ENCODE measurements at regions not wholly inside any gene's neighbourhood (a gene's known extent, or its start where the extent isn't known, plus 50 kb on each side); places are given as distances from the start of the nearest gene placed in this dataset.

GRCh38 chr10:42421812-42422211 is 216.6 kb downstream of the ZNF33B start:
- Histone ChIP-seq H3K27ac (ENCODE audit: low read depth in 1 of 2, low read length in 2 of 2) (no peak overlapping the region), H3K36me3 (ENCODE audit: insufficient read depth, low read length) (no peaks in the 10 kb centered on the region), H3K4me3 (ENCODE audit: low read length) (no peak overlapping the region), H3K27me3 (ENCODE audit: control insufficient read depth in 1 of 2, insufficient read depth in 2 of 2, low read length in 2 of 2) (no peaks in the 10 kb centered on the region), H3K9me3 (ENCODE audit: control insufficient read depth in 1 of 2, insufficient read depth in 1 of 2, low read length in 2 of 2) (no peaks in the 10 kb centered on the region), H3K4me1 (ENCODE audit: insufficient read depth, low read length) (no peaks in the 10 kb centered on the region)
- no peaks in the 10 kb centered on the region for H3K9me3 Mint-ChIP-seq
- ChIA-PET CTCF (no interaction called here), POLR2A (no interaction called here)
- H3K4me3 Mint-ChIP-seq: no peak overlapping the region
- intact Hi-C loops (cut with DNase I, micrococcal nuclease): no loop called here
- DNase-seq (no peak), ATAC-seq (ENCODE audit: poor library complexity) (no peak)
- TF ChIP-seq, protein P1, sequence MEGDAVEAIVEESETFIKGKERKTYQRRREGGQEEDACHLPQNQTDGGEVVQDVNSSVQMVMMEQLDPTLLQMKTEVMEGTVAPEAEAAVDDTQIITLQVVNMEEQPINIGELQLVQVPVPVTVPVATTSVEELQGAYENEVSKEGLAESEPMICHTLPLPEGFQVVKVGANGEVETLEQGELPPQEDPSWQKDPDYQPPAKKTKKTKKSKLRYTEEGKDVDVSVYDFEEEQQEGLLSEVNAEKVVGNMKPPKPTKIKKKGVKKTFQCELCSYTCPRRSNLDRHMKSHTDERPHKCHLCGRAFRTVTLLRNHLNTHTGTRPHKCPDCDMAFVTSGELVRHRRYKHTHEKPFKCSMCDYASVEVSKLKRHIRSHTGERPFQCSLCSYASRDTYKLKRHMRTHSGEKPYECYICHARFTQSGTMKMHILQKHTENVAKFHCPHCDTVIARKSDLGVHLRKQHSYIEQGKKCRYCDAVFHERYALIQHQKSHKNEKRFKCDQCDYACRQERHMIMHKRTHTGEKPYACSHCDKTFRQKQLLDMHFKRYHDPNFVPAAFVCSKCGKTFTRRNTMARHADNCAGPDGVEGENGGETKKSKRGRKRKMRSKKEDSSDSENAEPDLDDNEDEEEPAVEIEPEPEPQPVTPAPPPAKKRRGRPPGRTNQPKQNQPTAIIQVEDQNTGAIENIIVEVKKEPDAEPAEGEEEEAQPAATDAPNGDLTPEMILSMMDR (IDR thresholded peaks at IDR 0.05): no peak
- H3K27ac Mint-ChIP-seq: no peak overlapping the region
- H3K4me1 Mint-ChIP-seq (ENCODE audit: low read depth): no peaks in the 10 kb centered on the region
- no peaks in the 10 kb centered on the region for H3K36me3 Mint-ChIP-seq (ENCODE audit: low read depth)
- H3K27me3 Mint-ChIP-seq: peaks cover 8% of the 10 kb centered on the region

DNA sequence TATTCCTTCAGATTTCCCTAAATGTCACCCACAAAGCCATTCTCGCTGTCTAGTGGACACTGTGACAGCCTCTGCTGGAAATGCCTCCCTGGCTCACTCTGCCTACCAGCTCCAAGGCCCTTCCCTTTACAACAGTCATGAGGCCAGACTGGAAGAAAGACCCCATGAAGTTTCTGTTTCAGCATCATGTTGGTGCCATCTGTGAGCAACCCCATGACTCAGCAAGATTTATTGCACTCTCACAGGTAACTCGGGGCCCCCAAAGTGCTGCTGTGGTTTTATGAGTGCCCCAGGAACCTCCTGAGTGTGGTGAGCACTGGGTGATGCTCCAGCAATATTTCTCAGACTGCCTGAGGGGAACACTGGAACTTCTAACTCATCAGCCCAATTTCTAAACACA is 218.6 kb downstream of the ZNF33B start:
- H3K4me3 Mint-ChIP-seq: no peak overlapping the region
- ATAC-seq (ENCODE audit: poor library complexity): no peak
- TF ChIP-seq, protein P1 (IDR thresholded peaks at IDR 0.05): no peak
- no peaks in the 10 kb centered on the region for H3K4me1 ChIP-seq (ENCODE audit: insufficient read depth, low read length)
- intact Hi-C loops (cut with DNase I, micrococcal nuclease): no loop called here
- H3K27me3 ChIP-seq (ENCODE audit: control insufficient read depth in 1 of 2, insufficient read depth in 2 of 2, low read length in 2 of 2): no peaks in the 10 kb centered on the region
- CTCF ChIA-PET: no interaction called here
- DNase-seq: no peak
- POLR2A ChIA-PET: no interaction called here
- no peaks in the 10 kb centered on the region for H3K36me3 ChIP-seq (ENCODE audit: insufficient read depth, low read length)
- H3K4me1 Mint-ChIP-seq (ENCODE audit: low read depth): no peaks in the 10 kb centered on the region
- no peaks in the 10 kb centered on the region for H3K9me3 ChIP-seq (ENCODE audit: control insufficient read depth in 1 of 2, insufficient read depth in 1 of 2, low read length in 2 of 2)
- peaks cover 8% of the 10 kb centered on the region for H3K27me3 Mint-ChIP-seq
- H3K27ac Mint-ChIP-seq: no peak overlapping the region
- no peaks in the 10 kb centered on the region for H3K9me3 Mint-ChIP-seq
- H3K36me3 Mint-ChIP-seq (ENCODE audit: low read depth): no peaks in the 10 kb centered on the region
- H3K27ac ChIP-seq (ENCODE audit: low read depth in 1 of 2, low read length in 2 of 2): no peak overlapping the region
- H3K4me3 ChIP-seq (ENCODE audit: low read length): no peak overlapping the region

DNA sequence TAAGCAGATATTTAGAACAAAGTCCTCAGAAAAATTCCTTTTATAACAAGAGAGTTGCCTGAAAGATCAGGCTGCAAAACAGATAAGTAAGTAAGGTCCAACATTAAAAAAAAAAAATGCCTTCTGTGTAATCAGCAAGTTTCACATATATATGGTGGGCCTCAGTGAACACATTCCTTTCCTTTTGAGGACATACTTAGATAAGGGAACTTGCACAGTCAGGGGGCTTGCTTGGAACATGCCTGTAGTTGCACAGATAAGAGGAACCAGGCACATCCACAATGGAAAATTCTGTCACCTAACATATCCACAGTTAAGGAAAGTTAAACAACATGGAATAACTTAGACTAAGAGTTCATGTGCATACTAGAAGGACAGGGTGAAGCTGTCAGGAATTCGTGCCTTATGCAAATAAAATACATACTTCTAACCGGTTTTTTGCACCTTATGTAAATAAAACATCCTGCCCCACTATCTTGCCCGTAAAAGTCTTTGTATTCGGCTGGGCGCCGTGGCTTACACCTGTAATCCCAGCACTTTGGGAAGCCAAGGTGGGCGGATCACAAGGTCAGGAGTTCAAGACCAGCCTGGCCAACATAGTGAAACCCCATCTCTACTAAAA is 257.3 kb downstream of the ZNF33B start:
- no peak overlapping the region for H3K27ac Mint-ChIP-seq
- Histone ChIP-seq H3K4me3 (ENCODE audit: low read length) (no peak overlapping the region), H3K36me3 (ENCODE audit: insufficient read depth, low read length) (no peaks in the 10 kb centered on the region), H3K9me3 (ENCODE audit: control insufficient read depth in 1 of 2, insufficient read depth in 1 of 2, low read length in 2 of 2) (peaks cover 0 to 11% of the 10 kb centered on the region in 2 experiments), H3K27me3 (ENCODE audit: control insufficient read depth in 1 of 2, insufficient read depth in 2 of 2, low read length in 2 of 2) (no peaks in the 10 kb centered on the region), H3K27ac (ENCODE audit: low read depth in 1 of 2, low read length in 2 of 2) (no peak overlapping the region), H3K4me1 (ENCODE audit: insufficient read depth, low read length) (no peaks in the 10 kb centered on the region)
- CTCF ChIA-PET: no interaction called here
- no peaks in the 10 kb centered on the region for H3K4me1 Mint-ChIP-seq (ENCODE audit: low read depth)
- DNase-seq: no peak
- peaks cover 8% of the 10 kb centered on the region for H3K9me3 Mint-ChIP-seq
- intact Hi-C loops (cut with DNase I, micrococcal nuclease): no loop called here
- no peak for ATAC-seq (ENCODE audit: poor library complexity)
- TF ChIP-seq, protein P1 (IDR thresholded peaks at IDR 0.05): no peak
- H3K27me3 Mint-ChIP-seq: no peaks in the 10 kb centered on the region
- H3K36me3 Mint-ChIP-seq (ENCODE audit: low read depth): no peaks in the 10 kb centered on the region
- POLR2A ChIA-PET: no interaction called here
- H3K4me3 Mint-ChIP-seq: no peak overlapping the region
